OCI-LY3 (cell line): ENCODE measurements at regions not wholly inside any gene's neighbourhood (a gene's known extent, or its start where the extent isn't known, plus 50 kb on each side); places are given as distances from the start of the nearest gene placed in this dataset.

ENCODE experiments used
- EZH2phosphoT487 ChIP-seq: fragments of 200-600 bp; shearing (Covaris generic); IDR thresholded peaks from 2 replicates; pipeline ENCODE4 v1.6.1; 2018; ENCODE audit warnings: antibody characterized with exemption, mixed run types, low read depth
- TF ChIP-seq, protein P1 (sequence below): fragments of 200-600, 300-600 bp; sonication (generic); IDR thresholded peaks from 2 replicates; pipeline ENCODE4 v1.5.1; 2014; ENCODE audit warnings: antibody characterized with exemption, low read length, low read depth

DNA sequence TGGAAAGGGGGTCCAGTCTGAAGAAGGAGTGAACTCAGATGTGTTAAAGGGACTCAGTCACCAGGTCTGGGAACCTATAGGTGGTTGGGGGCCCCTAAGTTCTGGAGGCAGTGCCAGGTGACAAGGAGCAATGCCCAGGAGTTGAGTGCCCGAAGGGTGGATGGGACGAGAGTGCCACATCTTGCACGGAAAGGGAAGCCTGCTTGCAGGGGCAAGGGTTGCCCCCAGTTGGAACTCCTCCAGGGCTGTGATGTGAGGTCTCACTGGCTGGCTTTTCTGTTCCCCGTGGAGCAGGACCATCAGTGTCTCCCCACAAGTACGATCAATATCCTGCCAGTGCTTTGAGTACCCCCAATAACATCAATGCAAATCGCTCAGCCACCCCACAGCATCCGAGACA, 107.3 kb downstream of the TOMM20 start:
- TF ChIP-seq, protein P1, sequence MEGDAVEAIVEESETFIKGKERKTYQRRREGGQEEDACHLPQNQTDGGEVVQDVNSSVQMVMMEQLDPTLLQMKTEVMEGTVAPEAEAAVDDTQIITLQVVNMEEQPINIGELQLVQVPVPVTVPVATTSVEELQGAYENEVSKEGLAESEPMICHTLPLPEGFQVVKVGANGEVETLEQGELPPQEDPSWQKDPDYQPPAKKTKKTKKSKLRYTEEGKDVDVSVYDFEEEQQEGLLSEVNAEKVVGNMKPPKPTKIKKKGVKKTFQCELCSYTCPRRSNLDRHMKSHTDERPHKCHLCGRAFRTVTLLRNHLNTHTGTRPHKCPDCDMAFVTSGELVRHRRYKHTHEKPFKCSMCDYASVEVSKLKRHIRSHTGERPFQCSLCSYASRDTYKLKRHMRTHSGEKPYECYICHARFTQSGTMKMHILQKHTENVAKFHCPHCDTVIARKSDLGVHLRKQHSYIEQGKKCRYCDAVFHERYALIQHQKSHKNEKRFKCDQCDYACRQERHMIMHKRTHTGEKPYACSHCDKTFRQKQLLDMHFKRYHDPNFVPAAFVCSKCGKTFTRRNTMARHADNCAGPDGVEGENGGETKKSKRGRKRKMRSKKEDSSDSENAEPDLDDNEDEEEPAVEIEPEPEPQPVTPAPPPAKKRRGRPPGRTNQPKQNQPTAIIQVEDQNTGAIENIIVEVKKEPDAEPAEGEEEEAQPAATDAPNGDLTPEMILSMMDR: no peak
- TF ChIP-seq EZH2phosphoT487: no peak
